ENCODE measurements at regions not wholly inside any gene's neighbourhood (a gene's known extent, or its start where the extent isn't known, plus 50 kb on each side); places are given as distances from the start of the nearest gene placed in this dataset.

GRCh38 chr13:84749126-84749525, 866.9 kb upstream of the SLITRK1 start:
- TF ChIP-seq EZH2 (IDR thresholded peaks at IDR 0.05) (no peak), POLR2AphosphoS5 (IDR thresholded peaks at IDR 0.05; ENCODE audit: borderline replicate concordance, low read depth, low read length) (no peak)
